ENCODE measurements at regions not wholly inside any gene's neighbourhood (a gene's known extent, or its start where the extent isn't known, plus 50 kb on each side); places are given as distances from the start of the nearest gene placed in this dataset.

DNA sequence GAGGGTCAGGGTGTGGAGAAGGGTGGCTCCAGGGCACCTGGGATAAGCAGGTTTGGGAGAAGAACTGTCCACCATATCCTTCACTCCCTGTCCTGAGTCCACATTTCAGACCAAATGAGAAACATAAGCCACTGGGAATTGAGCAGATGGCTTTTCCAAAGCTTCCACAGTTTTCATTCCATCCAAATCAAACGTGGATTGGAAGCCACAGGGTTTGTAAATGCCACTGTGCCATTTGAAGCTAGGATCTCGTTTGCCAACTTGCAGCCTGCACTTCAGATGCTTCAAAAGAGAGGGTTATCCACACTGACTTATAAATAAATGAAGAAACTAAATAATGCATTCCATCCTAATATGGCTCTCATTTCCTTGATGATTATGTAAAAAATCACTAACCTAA is 81.5 kb downstream of the UQCRFS1 start:
- Histone ChIP-seq H3K4me3 (no peak overlapping the region), H3K27me3 (no peaks in the 10 kb centered on the region), H3K36me3 (no peaks in the 10 kb centered on the region), H3K27ac (no peak overlapping the region), H3K9me3 (no peaks in the 10 kb centered on the region), H3K4me1 (no peaks in the 10 kb centered on the region)
- TF ChIP-seq, protein P1, sequence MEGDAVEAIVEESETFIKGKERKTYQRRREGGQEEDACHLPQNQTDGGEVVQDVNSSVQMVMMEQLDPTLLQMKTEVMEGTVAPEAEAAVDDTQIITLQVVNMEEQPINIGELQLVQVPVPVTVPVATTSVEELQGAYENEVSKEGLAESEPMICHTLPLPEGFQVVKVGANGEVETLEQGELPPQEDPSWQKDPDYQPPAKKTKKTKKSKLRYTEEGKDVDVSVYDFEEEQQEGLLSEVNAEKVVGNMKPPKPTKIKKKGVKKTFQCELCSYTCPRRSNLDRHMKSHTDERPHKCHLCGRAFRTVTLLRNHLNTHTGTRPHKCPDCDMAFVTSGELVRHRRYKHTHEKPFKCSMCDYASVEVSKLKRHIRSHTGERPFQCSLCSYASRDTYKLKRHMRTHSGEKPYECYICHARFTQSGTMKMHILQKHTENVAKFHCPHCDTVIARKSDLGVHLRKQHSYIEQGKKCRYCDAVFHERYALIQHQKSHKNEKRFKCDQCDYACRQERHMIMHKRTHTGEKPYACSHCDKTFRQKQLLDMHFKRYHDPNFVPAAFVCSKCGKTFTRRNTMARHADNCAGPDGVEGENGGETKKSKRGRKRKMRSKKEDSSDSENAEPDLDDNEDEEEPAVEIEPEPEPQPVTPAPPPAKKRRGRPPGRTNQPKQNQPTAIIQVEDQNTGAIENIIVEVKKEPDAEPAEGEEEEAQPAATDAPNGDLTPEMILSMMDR (IDR thresholded peaks at IDR 0.05) = no peak
- no peak for TF ChIP-seq POLR2A (IDR thresholded peaks at IDR 0.05)
- WGBS (ENCODE audit: insufficient coverage, low coverage, low lambda C conversion rate, missing lambda C conversion rate) = 33% methylated on average over 2 of the region's 2 CpGs
- DNase-seq = no peak
- intact Hi-C loops (cut with DNase I) = no loop called here
- no peak for ATAC-seq

- no peak for DNase-seq
- Histone ChIP-seq H3K9me3 (no peaks in the 10 kb centered on the region), H3K27ac (no peak overlapping the region), H3K4me1 (no peaks in the 10 kb centered on the region), H3K27me3 (no peaks in the 10 kb centered on the region), H3K4me3 (no peak overlapping the region), H3K36me3 (no peaks in the 10 kb centered on the region)
- 65% methylated on average over 9 of the region's 13 CpGs for WGBS (ENCODE audit: insufficient coverage, low coverage, low lambda C conversion rate, missing lambda C conversion rate)
- intact Hi-C loops (cut with DNase I) = no loop called here
- ATAC-seq = no peak
- TF ChIP-seq, protein P1 (IDR thresholded peaks at IDR 0.05) = no peak
- no peak for TF ChIP-seq POLR2A (IDR thresholded peaks at IDR 0.05)
These were observed 83.8 kb downstream of the UQCRFS1 start for GRCh38 chr19:29129148-29129547.

DNA sequence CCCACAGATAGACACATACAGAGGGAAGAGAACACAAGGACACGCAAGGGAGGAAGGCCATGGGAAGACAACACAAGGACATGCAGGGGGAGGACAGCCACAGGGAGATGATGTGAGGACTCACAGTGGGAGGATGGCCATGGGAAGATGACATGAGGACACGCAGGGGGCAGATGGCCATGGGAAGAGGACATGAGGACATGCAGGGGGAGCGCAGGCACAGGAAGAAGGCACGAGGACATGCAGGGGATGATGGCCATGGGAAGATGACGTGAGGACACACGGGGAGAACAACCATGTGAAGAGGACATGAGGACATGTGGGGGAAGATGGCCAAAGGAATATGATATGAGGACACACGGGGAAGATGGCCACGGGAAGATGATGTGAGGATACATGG is 84.7 kb downstream of the UQCRFS1 start:
- DNase-seq (no peak), ATAC-seq (no peak)
- intact Hi-C loops (cut with DNase I) = no loop called here
- no peak for TF ChIP-seq POLR2A (IDR thresholded peaks at IDR 0.05)
- TF ChIP-seq, protein P1 (IDR thresholded peaks at IDR 0.05) = no peak
- H3K27me3 ChIP-seq = no peaks in the 10 kb centered on the region
- H3K4me3 ChIP-seq = no peak overlapping the region
- 79% methylated on average over 8 of the region's 8 CpGs for WGBS (ENCODE audit: insufficient coverage, low coverage, low lambda C conversion rate, missing lambda C conversion rate)
- no peak overlapping the region for H3K27ac ChIP-seq
- H3K9me3 ChIP-seq = no peaks in the 10 kb centered on the region
- H3K4me1 ChIP-seq = no peaks in the 10 kb centered on the region
- no peaks in the 10 kb centered on the region for H3K36me3 ChIP-seq

GRCh38 chr19:29122185-29122584 is 90.8 kb downstream of the UQCRFS1 start:
- Histone ChIP-seq H3K36me3 (no peaks in the 10 kb centered on the region), H3K27ac (no peak overlapping the region), H3K4me1 (no peaks in the 10 kb centered on the region), H3K4me3 (no peak overlapping the region), H3K27me3 (no peaks in the 10 kb centered on the region), H3K9me3 (no peaks in the 10 kb centered on the region)
- 17% methylated on average over 2 of the region's 5 CpGs for WGBS (ENCODE audit: insufficient coverage, low coverage, low lambda C conversion rate, missing lambda C conversion rate)
- intact Hi-C loops (cut with DNase I) = no loop called here
- no peak for ATAC-seq
- TF ChIP-seq, protein P1 (IDR thresholded peaks at IDR 0.05) = no peak
- TF ChIP-seq POLR2A (IDR thresholded peaks at IDR 0.05) = no peak
- no peak for DNase-seq

DNA sequence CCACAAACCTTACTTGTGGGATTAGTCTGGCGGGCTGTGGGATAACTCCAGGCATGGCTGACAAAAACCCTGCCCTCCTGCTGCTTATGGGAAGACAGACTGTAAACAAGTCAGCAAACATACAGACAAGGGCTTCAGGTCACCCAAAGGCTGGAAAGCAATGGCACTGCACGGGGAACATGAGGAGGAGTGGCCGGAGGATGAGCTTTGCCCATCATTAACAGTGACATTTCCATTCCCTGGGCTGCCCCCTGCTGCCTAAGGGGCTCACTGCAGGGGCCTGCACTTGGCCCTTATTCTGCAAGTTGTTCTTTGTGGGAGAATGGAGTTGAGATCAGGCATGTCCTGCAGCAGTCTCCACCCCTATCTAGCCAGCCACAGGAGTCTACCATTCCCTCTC is 91.3 kb downstream of the UQCRFS1 start:
- no peak overlapping the region for H3K4me3 ChIP-seq
- no peaks in the 10 kb centered on the region for H3K9me3 ChIP-seq
- ATAC-seq (peak in 2 of 4 donors; percentile 15 to 37), DNase-seq (peak in 1 of 3 donors; percentile 16)
- intact Hi-C loops (cut with DNase I) = no loop called here
- no peak overlapping the region for H3K27ac ChIP-seq
- TF ChIP-seq POLR2A (IDR thresholded peaks at IDR 0.05) = no peak
- TF ChIP-seq, protein P1 (IDR thresholded peaks at IDR 0.05) = peak in 2 of 4 donors; percentile 27 to 28
- 0% methylated on average over 1 of the region's 3 CpGs for WGBS (ENCODE audit: insufficient coverage, low coverage, low lambda C conversion rate, missing lambda C conversion rate)
- no peaks in the 10 kb centered on the region for H3K36me3 ChIP-seq
- H3K27me3 ChIP-seq = no peaks in the 10 kb centered on the region
- H3K4me1 ChIP-seq = no peaks in the 10 kb centered on the region
